ENCODE measurements at regions not wholly inside any gene's neighbourhood (a gene's known extent, or its start where the extent isn't known, plus 50 kb on each side); places are given as distances from the start of the nearest gene placed in this dataset.
"Not testable (repeated sequence)": the region's sequence is repeated elsewhere in the genome, so short reads cannot be mapped to it uniquely, and the experiment has no call there.

DNA sequence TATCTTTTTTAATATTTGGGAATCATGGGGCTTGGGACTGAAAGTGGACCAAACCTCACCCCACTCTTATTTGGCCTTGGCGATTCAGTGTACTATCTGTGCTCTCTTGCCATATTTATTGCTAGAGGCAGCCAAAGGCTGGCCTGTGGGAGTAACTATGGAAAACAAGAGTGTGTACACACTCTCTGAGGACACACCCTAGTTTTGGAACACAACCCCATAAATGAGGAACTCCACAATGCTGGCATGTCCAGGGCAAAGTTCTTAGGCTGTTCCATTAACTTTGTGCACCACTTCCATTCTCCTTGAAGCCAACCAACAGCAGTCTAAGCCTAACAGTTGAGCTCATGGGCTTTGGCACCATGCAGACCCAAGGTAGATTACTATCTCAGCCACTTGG, 54.9 kb upstream of the LANCL3 start:
- TF ChIP-seq, protein P1, sequence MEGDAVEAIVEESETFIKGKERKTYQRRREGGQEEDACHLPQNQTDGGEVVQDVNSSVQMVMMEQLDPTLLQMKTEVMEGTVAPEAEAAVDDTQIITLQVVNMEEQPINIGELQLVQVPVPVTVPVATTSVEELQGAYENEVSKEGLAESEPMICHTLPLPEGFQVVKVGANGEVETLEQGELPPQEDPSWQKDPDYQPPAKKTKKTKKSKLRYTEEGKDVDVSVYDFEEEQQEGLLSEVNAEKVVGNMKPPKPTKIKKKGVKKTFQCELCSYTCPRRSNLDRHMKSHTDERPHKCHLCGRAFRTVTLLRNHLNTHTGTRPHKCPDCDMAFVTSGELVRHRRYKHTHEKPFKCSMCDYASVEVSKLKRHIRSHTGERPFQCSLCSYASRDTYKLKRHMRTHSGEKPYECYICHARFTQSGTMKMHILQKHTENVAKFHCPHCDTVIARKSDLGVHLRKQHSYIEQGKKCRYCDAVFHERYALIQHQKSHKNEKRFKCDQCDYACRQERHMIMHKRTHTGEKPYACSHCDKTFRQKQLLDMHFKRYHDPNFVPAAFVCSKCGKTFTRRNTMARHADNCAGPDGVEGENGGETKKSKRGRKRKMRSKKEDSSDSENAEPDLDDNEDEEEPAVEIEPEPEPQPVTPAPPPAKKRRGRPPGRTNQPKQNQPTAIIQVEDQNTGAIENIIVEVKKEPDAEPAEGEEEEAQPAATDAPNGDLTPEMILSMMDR (IDR thresholded peaks at IDR 0.05): not testable (repeated sequence)
- not testable (repeated sequence) for TF ChIP-seq POLR2A (IDR thresholded peaks at IDR 0.05)

Measured in adrenal gland (tissue), 5 donors.